GM12874 (cell line): ENCODE measurements at regions not wholly inside any gene's neighbourhood (a gene's known extent, or its start where the extent isn't known, plus 50 kb on each side); places are given as distances from the start of the nearest gene placed in this dataset.

ENCODE experiments used
- TF ChIP-seq, protein P1 (sequence below): IDR thresholded peaks from 2 replicates; pipeline ENCODE4 v1.5.1; 2011; ENCODE audit warnings: low read depth, mild to moderate bottlenecking, control low read depth, low read length, moderate library complexity; ENCODE audit not compliant: insufficient read depth

GRCh38 chr7:7104314-7104698 is 78.0 kb upstream of the C1GALT1 start:
- TF ChIP-seq, protein P1, sequence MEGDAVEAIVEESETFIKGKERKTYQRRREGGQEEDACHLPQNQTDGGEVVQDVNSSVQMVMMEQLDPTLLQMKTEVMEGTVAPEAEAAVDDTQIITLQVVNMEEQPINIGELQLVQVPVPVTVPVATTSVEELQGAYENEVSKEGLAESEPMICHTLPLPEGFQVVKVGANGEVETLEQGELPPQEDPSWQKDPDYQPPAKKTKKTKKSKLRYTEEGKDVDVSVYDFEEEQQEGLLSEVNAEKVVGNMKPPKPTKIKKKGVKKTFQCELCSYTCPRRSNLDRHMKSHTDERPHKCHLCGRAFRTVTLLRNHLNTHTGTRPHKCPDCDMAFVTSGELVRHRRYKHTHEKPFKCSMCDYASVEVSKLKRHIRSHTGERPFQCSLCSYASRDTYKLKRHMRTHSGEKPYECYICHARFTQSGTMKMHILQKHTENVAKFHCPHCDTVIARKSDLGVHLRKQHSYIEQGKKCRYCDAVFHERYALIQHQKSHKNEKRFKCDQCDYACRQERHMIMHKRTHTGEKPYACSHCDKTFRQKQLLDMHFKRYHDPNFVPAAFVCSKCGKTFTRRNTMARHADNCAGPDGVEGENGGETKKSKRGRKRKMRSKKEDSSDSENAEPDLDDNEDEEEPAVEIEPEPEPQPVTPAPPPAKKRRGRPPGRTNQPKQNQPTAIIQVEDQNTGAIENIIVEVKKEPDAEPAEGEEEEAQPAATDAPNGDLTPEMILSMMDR = no peak

DNA sequence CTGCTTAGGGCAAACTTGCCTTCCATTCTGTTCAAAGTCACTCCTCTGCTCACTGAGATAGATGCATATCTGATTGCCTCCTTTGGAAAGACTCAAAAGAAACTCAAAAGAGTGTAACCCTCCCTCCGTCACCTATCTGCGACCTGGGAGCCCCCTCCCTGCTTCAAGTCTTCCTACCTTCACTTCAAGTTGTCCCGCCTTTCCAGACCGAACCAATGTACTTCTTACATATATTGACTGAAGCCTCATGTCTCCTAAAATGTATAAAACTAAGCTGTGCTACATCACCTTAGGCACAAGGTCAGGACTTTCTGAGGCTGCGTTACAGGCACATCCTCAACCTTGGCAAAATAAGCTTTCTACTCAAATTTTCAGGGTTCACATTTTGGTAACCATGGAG is 77.4 kb upstream of the C1GALT1 start:
- TF ChIP-seq, protein P1 = no peak

GRCh38 chr7:7105800-7106582 is 76.4 kb upstream of the C1GALT1 start:
- TF ChIP-seq, protein P1 = no peak

DNA sequence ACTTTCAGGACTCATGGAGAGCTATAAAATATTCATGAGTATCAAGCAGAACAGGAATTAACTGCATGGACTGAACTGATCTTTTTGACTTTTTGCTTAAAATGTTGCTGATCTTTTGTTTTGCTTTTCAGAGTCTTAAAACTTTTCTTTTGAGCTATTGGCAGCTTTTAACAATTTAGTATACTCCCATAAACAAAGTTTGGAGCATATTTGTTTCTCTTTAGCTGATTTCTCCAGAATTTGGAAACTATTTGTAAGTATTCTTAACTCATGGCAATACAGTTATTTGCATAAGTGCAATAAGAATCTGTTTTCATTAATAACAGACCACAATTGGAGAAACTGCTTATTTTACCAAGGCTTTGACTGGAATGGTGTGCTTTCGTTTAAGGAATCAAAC is 73.4 kb upstream of the C1GALT1 start:
- TF ChIP-seq, protein P1 = no peak

DNA sequence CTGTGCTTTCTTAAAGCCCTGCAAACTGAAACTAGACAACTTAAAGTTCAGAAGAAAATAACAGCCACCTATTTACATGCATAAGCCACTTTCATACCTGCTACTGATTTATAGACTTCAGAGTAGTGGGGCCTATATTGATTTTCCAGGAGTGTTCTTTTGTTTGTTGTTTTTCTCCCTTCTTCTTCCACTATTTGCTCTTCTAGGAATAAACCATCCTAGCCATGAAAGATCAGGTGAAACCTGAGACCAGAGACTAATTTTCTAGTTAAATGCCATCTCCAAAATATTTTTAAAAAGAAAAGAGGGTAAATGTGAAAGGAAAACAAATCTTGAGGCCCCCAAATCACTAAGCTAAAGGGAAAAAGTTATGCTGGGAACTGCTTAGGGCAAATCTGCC is 72.4 kb upstream of the C1GALT1 start:
- TF ChIP-seq, protein P1 = no peak

DNA sequence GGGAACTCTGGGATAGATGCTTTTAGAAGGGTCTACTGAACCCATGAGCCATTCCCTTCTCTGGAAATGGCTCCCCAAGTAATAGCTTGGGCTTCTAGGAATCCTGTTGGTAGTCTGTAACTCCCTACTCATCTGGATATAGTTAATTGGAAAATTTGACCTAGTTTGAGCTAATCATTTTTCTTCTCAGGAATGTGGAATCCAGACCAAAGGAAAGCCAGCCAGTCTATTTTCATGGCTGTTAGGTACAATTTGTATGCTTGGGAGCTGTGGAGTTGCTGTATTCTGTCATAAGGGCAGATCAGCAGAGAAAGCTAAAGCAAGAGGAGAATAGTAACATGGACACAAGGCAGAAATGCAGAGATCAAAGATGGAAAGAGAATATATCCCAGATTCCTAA is 71.6 kb upstream of the C1GALT1 start:
- TF ChIP-seq, protein P1 = no peak

- TF ChIP-seq, protein P1 = no peak
These were observed 69.5 kb upstream of the C1GALT1 start for GRCh38 chr7:7112868-7113267.
